K562 (cell line): ENCODE measurements at regions not wholly inside any gene's neighbourhood (a gene's known extent, or its start where the extent isn't known, plus 50 kb on each side); places are given as distances from the start of the nearest gene placed in this dataset.

ENCODE experiments used
- BACH1 ChIP-seq: fragments of 200-800 bp; sonication (Bioruptor generic); IDR thresholded peaks from 2 replicates; pipeline ENCODE4 v1.6.1; 2016; ENCODE audit warnings: missing genetic modification characterization, missing compliant biosample characterization
- CHD1 ChIP-seq: fragments of 200-600 bp; sonication (generic); IDR thresholded peaks from one replicate; pipeline ENCODE4 v1.6.1; 2012; ENCODE audit warnings: mild to moderate bottlenecking, moderate library complexity, low read length, inconsistent platforms
- GTF2F1 ChIP-seq: IDR thresholded peaks from 2 replicates; pipeline ENCODE4 v1.6.1; 2011; ENCODE audit warnings: low read depth, low read length, improper control_type of control experiment
- HNRNPLL ChIP-seq: fragments of 200-400 bp; formaldehyde crosslinking; IDR thresholded peaks from 2 replicates; pipeline ENCODE4 v1.6.1; 2017; ENCODE audit warnings: low read length, low read depth, mild to moderate bottlenecking; ENCODE audit not compliant: poor library complexity, severe bottlenecking
- KLF16 ChIP-seq: IDR thresholded peaks from 2 replicates; pipeline ENCODE4 v1.6.1; 2016; ENCODE audit warnings: antibody characterized with exemption
- LCOR ChIP-seq: sonication (generic); formaldehyde crosslinking; IDR thresholded peaks from 2 replicates; pipeline ENCODE4 v1.8.0; 2022; ENCODE audit warnings: mild to moderate bottlenecking, missing genetic modification reagents
- MIER1 ChIP-seq: fragments of 450-650 bp; IDR thresholded peaks from 2 replicates; pipeline ENCODE4 v1.6.1; 2016; ENCODE audit warnings: antibody characterized with exemption, mild to moderate bottlenecking, low read depth
- POU5F1 ChIP-seq: fragments of 150-350 bp; IDR thresholded peaks from 2 replicates; pipeline ENCODE4 v1.6.1; 2014; ENCODE audit warnings: borderline replicate concordance, low read length, low read depth, mild to moderate bottlenecking; ENCODE audit not compliant: partially characterized antibody
- SIRT6 ChIP-seq: IDR thresholded peaks from one replicate; pipeline ENCODE4 v1.6.1; 2012; ENCODE audit warnings: low read depth, mild to moderate bottlenecking, control low read depth, inconsistent platforms, low read length, moderate library complexity
- SOX6 ChIP-seq: fragments of 450-650 bp; IDR thresholded peaks from 2 replicates; pipeline ENCODE4 v1.6.1; 2014; ENCODE audit warnings: mild to moderate bottlenecking
- TSC22D4 ChIP-seq: fragments of 450-650 bp; IDR thresholded peaks from 2 replicates; pipeline ENCODE4 v1.6.1; 2016; ENCODE audit warnings: missing genetic modification characterization, missing biosample characterization, control low read depth
- ZNF584 ChIP-seq: fragments of 200-800 bp; sonication (Bioruptor generic); IDR thresholded peaks from 2 replicates; pipeline ENCODE4 v1.6.1; 2016; ENCODE audit warnings: low read depth, mild to moderate bottlenecking, missing genetic modification characterization, missing compliant biosample characterization
- ZNF766 ChIP-seq: fragments of 200-800 bp; sonication (Bioruptor generic); conservative IDR thresholded peaks from 2 replicates; pipeline ENCODE4 v1.6.1; 2016; ENCODE audit warnings: missing genetic modification characterization, missing compliant biosample characterization
- TF ChIP-seq, protein P1 (sequence below): sonication (generic); formaldehyde crosslinking; IDR thresholded peaks from 2 replicates; pipeline ENCODE4 v1.8.0; 2022; ENCODE audit warnings: mild to moderate bottlenecking, missing genetic modification reagents
- TF ChIP-seq, protein P2 (sequence below), 2 experiments: fragments of 450-650 bp in 1 of 2; sonication (generic) in 1 of 2; formaldehyde crosslinking in 1 of 2; IDR thresholded peaks; 2 replicates each; pipeline versions ENCODE4 v1.7.1 to v1.9.0; 2016 to 2022; ENCODE audit warnings: inconsistent platforms in 1 of 2, mild to moderate bottlenecking in 1 of 2, missing genetic modification reagents in 1 of 2
- TF ChIP-seq, protein P3 (sequence below): fragments of 250-450 bp; sonication (Bioruptor Pico); IDR thresholded peaks from 2 replicates; pipeline ENCODE4 v1.8.0; 2021; ENCODE audit warnings: moderate library complexity, mild to moderate bottlenecking, inconsistent platforms

DNA sequence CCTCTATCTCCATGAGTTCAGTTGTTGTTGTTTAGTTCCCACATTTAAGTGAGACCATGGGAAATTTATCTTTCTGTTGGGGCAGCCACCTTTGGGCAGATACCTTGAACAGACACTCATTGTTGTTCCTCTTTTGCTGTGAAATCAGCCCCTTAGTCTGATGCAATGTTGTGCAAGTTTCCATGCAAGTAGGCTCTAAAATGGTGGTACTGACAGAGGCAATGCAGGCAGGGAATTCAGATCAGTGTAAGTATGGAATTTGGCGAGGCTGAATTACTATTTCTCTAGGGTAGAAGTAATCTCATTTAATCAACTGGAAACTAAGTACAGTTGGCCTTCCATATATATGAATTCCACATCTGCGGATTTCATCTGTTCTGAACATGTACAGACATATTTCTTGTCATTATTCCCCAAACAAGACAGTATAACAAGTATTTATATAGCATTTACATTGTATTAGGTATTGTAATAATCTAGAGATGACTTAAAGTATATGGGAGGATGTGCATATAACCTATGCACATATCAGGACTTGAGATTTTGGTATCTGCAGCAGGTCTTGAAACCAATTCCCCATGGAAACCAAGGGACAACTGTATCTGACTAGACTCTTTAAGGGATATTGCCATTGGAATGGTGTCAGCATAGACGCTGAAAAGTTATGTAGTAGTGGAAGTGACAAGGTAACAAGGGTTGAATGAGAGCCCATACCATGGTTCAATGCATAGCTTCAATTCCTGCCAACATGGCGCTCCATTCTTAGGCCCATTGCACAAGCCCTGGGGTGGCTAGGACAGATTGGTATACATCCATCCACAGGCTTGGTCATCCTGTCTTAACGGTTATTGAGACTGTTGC is 281.5 kb upstream of the HTR2A start (continued):
- TF ChIP-seq ZNF766 (CRISPR knock-in tag): peak; percentile 79
- peak; percentile 26; the same call in 1 of the 2 replicates for TF ChIP-seq BACH1 (tag)
- TF ChIP-seq SOX6: peak; percentile 78
- TF ChIP-seq, protein P1, sequence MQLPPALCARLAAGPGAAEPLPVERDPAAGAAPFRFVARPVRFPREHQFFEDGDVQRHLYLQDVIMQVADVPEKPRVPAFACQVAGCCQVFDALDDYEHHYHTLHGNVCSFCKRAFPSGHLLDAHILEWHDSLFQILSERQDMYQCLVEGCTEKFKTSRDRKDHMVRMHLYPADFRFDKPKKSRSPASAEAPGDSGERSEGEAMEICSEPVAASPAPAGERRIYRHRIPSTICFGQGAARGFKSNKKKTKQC (CRISPR knock-in tag): no peak
- no peak for TF ChIP-seq KLF16
- TF ChIP-seq, protein P2, sequence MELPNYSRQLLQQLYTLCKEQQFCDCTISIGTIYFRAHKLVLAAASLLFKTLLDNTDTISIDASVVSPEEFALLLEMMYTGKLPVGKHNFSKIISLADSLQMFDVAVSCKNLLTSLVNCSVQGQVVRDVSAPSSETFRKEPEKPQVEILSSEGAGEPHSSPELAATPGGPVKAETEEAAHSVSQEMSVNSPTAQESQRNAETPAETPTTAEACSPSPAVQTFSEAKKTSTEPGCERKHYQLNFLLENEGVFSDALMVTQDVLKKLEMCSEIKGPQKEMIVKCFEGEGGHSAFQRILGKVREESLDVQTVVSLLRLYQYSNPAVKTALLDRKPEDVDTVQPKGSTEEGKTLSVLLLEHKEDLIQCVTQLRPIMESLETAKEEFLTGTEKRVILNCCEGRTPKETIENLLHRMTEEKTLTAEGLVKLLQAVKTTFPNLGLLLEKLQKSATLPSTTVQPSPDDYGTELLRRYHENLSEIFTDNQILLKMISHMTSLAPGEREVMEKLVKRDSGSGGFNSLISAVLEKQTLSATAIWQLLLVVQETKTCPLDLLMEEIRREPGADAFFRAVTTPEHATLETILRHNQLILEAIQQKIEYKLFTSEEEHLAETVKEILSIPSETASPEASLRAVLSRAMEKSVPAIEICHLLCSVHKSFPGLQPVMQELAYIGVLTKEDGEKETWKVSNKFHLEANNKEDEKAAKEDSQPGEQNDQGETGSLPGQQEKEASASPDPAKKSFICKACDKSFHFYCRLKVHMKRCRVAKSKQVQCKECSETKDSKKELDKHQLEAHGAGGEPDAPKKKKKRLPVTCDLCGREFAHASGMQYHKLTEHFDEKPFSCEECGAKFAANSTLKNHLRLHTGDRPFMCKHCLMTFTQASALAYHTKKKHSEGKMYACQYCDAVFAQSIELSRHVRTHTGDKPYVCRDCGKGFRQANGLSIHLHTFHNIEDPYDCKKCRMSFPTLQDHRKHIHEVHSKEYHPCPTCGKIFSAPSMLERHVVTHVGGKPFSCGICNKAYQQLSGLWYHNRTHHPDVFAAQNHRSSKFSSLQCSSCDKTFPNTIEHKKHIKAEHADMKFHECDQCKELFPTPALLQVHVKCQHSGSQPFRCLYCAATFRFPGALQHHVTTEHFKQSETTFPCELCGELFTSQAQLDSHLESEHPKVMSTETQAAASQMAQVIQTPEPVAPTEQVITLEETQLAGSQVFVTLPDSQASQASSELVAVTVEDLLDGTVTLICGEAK (IDR thresholded peaks at IDR 0.05): no peak
- TF ChIP-seq, protein P2 (CRISPR knock-in tag; IDR thresholded peaks at IDR 0.05): no peak
- no peak for TF ChIP-seq POU5F1
- TF ChIP-seq HNRNPLL: no peak
- 0 out of 2 replicates have a peak, but pooled peaks have one; percentile 45 for TF ChIP-seq ZNF584 (CRISPR knock-in tag)
- TF ChIP-seq CHD1: no peak
- no peak for TF ChIP-seq SIRT6
- no peak for TF ChIP-seq GTF2F1
- no peak for TF ChIP-seq TSC22D4 (tag)
- TF ChIP-seq MIER1: no peak
- TF ChIP-seq LCOR (CRISPR knock-in tag): no peak
- TF ChIP-seq, protein P3, sequence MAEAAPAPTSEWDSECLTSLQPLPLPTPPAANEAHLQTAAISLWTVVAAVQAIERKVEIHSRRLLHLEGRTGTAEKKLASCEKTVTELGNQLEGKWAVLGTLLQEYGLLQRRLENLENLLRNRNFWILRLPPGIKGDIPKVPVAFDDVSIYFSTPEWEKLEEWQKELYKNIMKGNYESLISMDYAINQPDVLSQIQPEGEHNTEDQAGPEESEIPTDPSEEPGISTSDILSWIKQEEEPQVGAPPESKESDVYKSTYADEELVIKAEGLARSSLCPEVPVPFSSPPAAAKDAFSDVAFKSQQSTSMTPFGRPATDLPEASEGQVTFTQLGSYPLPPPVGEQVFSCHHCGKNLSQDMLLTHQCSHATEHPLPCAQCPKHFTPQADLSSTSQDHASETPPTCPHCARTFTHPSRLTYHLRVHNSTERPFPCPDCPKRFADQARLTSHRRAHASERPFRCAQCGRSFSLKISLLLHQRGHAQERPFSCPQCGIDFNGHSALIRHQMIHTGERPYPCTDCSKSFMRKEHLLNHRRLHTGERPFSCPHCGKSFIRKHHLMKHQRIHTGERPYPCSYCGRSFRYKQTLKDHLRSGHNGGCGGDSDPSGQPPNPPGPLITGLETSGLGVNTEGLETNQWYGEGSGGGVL (CRISPR knock-in tag): no peak
